ENCODE measurements at regions not wholly inside any gene's neighbourhood (a gene's known extent, or its start where the extent isn't known, plus 50 kb on each side); places are given as distances from the start of the nearest gene placed in this dataset.

DNA sequence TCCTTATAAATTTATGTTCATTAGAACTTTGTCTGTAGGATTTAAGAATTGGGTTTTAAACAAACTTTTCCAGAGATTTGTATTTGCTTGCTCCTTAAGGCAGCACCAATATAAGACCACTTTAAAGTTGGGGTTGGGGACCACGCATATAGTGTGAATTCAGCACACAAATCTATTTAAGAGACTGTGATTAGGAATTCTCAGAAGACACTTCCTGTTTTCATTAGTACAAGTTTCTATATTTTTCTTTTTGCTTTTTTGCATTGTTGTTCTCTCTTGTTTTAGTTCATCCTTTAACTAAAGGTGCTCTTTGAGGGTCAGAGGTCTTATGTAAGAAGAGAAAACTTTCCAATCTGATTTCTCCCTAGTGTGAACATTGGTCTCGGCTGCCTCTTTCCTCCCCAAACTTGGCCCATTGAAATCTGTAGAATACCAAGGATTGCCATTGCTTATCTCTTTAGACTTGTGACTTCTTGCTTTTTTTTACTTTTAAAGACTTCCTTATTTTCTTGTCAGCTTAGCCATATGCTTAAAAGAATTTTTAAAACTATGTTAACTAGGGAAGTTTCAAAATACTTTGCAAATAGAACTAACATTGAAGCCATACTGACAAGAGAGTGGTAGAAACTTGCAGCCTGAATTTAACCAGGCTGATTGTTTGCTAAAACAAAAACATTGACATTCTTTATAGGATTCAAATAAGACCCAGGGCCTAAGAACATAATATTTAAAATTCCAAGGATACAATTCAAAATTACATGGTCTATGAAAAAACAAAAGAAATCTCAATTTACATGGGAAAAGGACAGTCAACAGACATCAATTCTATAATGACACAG, 264.1 kb upstream of the FN1 start:
- H3K27me3 ChIP-seq: no peaks in the 10 kb centered on the region
- H3K9me3 ChIP-seq: no peaks in the 10 kb centered on the region
- no peaks in the 10 kb centered on the region for H3K36me3 ChIP-seq
- TF ChIP-seq, protein P1, sequence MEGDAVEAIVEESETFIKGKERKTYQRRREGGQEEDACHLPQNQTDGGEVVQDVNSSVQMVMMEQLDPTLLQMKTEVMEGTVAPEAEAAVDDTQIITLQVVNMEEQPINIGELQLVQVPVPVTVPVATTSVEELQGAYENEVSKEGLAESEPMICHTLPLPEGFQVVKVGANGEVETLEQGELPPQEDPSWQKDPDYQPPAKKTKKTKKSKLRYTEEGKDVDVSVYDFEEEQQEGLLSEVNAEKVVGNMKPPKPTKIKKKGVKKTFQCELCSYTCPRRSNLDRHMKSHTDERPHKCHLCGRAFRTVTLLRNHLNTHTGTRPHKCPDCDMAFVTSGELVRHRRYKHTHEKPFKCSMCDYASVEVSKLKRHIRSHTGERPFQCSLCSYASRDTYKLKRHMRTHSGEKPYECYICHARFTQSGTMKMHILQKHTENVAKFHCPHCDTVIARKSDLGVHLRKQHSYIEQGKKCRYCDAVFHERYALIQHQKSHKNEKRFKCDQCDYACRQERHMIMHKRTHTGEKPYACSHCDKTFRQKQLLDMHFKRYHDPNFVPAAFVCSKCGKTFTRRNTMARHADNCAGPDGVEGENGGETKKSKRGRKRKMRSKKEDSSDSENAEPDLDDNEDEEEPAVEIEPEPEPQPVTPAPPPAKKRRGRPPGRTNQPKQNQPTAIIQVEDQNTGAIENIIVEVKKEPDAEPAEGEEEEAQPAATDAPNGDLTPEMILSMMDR (IDR thresholded peaks at IDR 0.05): no peak
- no peak for TF ChIP-seq POLR2A (IDR thresholded peaks at IDR 0.05)
- no peak for DNase-seq
- H3K4me1 ChIP-seq: peaks cover 0 to 8% (median 0%) of the 10 kb centered on the region in 3 donors
- intact Hi-C loops (cut with DNase I): no loop called here
- peak overlapping the region in 2 of 4 donors; percentile 27 to 63 for H3K27ac ChIP-seq
- H3K4me3 ChIP-seq: no peak overlapping the region
- WGBS, 2 donors: 64 to 74% methylated on average over 2 of the region's 2 CpGs

DNA sequence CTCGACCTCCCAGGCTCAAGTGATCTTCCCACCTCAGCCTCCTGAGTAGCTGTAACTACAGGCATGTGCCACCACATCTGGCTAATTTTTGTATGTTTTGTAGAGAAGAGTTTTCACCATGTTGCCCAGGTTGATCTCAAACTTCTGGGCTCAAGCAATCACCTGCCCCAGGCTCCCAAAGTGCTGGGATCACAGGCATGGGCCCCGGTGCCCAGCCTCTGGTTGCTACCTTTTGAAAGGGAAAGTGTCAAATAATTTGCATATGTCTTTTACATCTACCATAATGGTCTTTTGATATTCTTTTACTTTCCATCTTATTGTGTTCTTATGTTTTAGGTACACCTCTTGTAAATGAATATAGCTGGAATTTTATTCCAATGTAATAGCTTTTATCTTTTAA, 263.1 kb upstream of the FN1 start:
- no peaks in the 10 kb centered on the region for H3K9me3 ChIP-seq
- WGBS, 2 donors: 76 to 80% methylated on average over 2 of the region's 2 CpGs
- H3K4me3 ChIP-seq: no peak overlapping the region
- intact Hi-C loops (cut with DNase I): no loop called here
- no peak for DNase-seq
- no peaks in the 10 kb centered on the region for H3K27me3 ChIP-seq
- peaks cover 0 to 9% (median 0%) of the 10 kb centered on the region in 3 donors for H3K4me1 ChIP-seq
- TF ChIP-seq, protein P1 (IDR thresholded peaks at IDR 0.05): no peak
- no peak for TF ChIP-seq POLR2A (IDR thresholded peaks at IDR 0.05)
- no peaks in the 10 kb centered on the region for H3K36me3 ChIP-seq
- H3K27ac ChIP-seq: no peak overlapping the region

DNA sequence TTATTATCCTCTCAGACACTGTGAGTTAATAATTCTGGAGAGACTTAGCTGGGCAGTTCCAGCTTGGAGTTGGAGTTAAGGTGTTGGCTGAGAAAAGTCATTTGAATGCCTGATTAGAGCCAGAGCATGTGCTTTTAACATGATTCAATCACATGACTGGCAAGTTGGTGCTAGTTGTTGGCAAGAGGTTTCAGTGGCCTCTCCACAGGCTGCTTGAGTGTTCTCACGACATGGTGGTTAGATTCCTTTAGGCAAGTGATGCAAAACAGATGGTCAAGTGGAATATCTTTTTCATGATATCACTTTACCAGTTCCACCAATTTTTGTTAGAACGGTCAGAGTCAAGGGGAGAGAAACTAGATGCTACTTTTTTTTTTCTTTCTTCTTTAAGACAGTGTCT, 262.7 kb upstream of the FN1 start:
- WGBS, 2 donors: 34 to 51% methylated on average over 2 of the region's 2 CpGs
- no peaks in the 10 kb centered on the region for H3K36me3 ChIP-seq
- peaks cover 0 to 13% (median 0%) of the 10 kb centered on the region in 3 donors for H3K4me1 ChIP-seq
- TF ChIP-seq POLR2A (IDR thresholded peaks at IDR 0.05): no peak
- TF ChIP-seq, protein P1 (IDR thresholded peaks at IDR 0.05): no peak
- no peaks in the 10 kb centered on the region for H3K9me3 ChIP-seq
- no peak for DNase-seq
- intact Hi-C loops (cut with DNase I): no loop called here
- no peak overlapping the region for H3K4me3 ChIP-seq
- no peaks in the 10 kb centered on the region for H3K27me3 ChIP-seq
- H3K27ac ChIP-seq: no peak overlapping the region

DNA sequence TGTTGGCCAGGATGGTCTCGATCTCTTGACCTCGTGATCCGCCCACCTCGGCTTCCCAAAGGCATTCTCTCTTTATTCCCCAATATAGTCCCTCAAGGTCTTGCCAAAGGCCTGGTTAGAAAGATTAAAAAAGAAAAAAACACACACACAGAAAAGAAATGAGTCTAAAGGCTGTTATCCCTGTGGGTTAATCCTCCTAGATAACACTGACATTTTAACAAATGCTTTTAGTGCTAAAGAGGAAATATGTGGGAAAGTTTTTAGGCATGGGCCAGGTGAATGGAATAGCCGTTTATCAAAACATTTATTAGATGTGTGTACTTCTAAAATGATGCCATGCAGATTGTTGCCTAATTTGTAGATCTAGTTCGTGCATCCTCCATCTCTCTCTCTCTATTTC, 261.6 kb upstream of the FN1 start:
- WGBS, 2 donors: 55 to 64% methylated on average over 6 of the region's 6 CpGs

DNA sequence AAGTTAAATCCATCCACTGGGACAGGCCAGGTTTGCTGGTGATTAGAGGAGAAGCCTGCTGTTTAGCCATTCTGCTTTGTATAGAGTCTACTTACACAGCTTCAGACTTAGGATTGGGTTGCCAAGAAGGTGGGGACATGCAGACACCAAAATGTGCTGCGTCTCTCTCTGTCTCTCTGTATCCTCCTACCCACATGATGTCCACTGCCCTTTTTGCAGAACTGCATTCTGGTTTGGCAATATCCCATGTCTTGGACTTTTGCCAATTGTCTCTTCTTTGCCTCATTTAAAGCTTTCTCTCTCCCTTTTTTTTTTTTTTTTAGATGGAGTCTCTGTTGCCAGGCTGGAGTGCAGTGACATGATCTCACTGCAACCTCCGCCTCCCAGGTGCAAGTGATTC, 261.1 kb upstream of the FN1 start:
- Histone ChIP-seq H3K27ac (no peak overlapping the region), H3K4me3 (no peak overlapping the region), H3K36me3 (no peaks in the 10 kb centered on the region), H3K27me3 (no peaks in the 10 kb centered on the region), H3K9me3 (no peaks in the 10 kb centered on the region), H3K4me1 (peaks cover 0 to 19% (median 0%) of the 10 kb centered on the region in 3 donors)
- TF ChIP-seq, protein P1 (IDR thresholded peaks at IDR 0.05): no peak
- TF ChIP-seq POLR2A (IDR thresholded peaks at IDR 0.05): no peak
- no peak for DNase-seq
- WGBS, 2 donors: 81 to 83% methylated on average over 2 of the region's 2 CpGs
- intact Hi-C loops (cut with DNase I): no loop called here

More for the DNA sequence above, 261.6 kb upstream of the FN1 start:
- H3K4me1 ChIP-seq: peaks cover 0 to 19% (median 0%) of the 10 kb centered on the region in 3 donors
- TF ChIP-seq, protein P1 (IDR thresholded peaks at IDR 0.05): no peak
- no peak for TF ChIP-seq POLR2A (IDR thresholded peaks at IDR 0.05)
- H3K9me3 ChIP-seq: no peaks in the 10 kb centered on the region
- no peaks in the 10 kb centered on the region for H3K36me3 ChIP-seq
- H3K27ac ChIP-seq: no peak overlapping the region
- intact Hi-C loops (cut with DNase I): no loop called here
- DNase-seq: no peak
- H3K4me3 ChIP-seq: no peak overlapping the region
- H3K27me3 ChIP-seq: no peaks in the 10 kb centered on the region
